ENCODE measurements at regions not wholly inside any gene's neighbourhood (a gene's known extent, or its start where the extent isn't known, plus 50 kb on each side); places are given as distances from the start of the nearest gene placed in this dataset.

DNA sequence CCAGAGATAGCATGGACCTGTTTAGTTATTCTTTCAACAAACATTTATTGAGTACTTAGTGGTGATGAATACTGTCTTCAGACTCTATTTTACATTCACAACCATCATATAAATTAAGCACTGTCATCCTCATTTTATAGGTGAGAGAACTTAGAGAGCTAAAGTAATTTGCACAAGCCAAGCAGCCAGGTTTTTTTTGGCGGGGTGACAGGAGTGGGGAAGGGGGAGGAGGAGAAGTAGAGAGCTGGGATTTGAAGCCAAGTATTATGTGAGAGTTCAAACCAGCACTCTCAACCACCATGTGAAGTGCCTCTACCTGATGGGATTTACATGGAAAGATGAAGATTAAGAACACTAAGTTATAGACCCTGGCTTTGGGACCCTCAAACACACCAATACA, 547.4 kb upstream of the IL12A start:
- TF ChIP-seq, protein P1, sequence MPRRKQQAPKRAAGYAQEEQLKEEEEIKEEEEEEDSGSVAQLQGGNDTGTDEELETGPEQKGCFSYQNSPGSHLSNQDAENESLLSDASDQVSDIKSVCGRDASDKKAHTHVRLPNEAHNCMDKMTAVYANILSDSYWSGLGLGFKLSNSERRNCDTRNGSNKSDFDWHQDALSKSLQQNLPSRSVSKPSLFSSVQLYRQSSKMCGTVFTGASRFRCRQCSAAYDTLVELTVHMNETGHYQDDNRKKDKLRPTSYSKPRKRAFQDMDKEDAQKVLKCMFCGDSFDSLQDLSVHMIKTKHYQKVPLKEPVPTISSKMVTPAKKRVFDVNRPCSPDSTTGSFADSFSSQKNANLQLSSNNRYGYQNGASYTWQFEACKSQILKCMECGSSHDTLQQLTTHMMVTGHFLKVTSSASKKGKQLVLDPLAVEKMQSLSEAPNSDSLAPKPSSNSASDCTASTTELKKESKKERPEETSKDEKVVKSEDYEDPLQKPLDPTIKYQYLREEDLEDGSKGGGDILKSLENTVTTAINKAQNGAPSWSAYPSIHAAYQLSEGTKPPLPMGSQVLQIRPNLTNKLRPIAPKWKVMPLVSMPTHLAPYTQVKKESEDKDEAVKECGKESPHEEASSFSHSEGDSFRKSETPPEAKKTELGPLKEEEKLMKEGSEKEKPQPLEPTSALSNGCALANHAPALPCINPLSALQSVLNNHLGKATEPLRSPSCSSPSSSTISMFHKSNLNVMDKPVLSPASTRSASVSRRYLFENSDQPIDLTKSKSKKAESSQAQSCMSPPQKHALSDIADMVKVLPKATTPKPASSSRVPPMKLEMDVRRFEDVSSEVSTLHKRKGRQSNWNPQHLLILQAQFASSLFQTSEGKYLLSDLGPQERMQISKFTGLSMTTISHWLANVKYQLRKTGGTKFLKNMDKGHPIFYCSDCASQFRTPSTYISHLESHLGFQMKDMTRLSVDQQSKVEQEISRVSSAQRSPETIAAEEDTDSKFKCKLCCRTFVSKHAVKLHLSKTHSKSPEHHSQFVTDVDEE (CRISPR knock-in tag; IDR thresholded peaks at IDR 0.05), result no peak
- TF ChIP-seq OSR1 (CRISPR knock-in tag; IDR thresholded peaks at IDR 0.05), result no peak
- TF ChIP-seq, protein P2, sequence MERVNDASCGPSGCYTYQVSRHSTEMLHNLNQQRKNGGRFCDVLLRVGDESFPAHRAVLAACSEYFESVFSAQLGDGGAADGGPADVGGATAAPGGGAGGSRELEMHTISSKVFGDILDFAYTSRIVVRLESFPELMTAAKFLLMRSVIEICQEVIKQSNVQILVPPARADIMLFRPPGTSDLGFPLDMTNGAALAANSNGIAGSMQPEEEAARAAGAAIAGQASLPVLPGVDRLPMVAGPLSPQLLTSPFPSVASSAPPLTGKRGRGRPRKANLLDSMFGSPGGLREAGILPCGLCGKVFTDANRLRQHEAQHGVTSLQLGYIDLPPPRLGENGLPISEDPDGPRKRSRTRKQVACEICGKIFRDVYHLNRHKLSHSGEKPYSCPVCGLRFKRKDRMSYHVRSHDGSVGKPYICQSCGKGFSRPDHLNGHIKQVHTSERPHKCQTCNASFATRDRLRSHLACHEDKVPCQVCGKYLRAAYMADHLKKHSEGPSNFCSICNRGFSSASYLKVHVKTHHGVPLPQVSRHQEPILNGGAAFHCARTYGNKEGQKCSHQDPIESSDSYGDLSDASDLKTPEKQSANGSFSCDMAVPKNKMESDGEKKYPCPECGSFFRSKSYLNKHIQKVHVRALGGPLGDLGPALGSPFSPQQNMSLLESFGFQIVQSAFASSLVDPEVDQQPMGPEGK (CRISPR knock-in tag; IDR thresholded peaks at IDR 0.05; ENCODE audit: borderline replicate concordance), result no peak
- TF ChIP-seq, protein P3, sequence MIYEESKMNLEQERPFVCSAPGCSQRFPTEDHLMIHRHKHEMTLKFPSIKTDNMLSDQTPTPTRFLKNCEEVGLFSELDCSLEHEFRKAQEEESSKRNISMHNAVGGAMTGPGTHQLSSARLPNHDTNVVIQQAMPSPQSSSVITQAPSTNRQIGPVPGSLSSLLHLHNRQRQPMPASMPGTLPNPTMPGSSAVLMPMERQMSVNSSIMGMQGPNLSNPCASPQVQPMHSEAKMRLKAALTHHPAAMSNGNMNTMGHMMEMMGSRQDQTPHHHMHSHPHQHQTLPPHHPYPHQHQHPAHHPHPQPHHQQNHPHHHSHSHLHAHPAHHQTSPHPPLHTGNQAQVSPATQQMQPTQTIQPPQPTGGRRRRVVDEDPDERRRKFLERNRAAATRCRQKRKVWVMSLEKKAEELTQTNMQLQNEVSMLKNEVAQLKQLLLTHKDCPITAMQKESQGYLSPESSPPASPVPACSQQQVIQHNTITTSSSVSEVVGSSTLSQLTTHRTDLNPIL (CRISPR knock-in tag; IDR thresholded peaks at IDR 0.05; ENCODE audit: low read depth), result no peak

Measured in SK-N-SH treated with all-trans-retinoic acid at 6 μM for 48 hours (cell line).